Neuron (in vitro differentiated cells): ENCODE measurements at regions not wholly inside any gene's neighbourhood (a gene's known extent, or its start where the extent isn't known, plus 50 kb on each side); places are given as distances from the start of the nearest gene placed in this dataset.

Experiments
- H2AFZ ChIP-seq: one replicate; pipeline ENCODE4 v1.6.1; 2013; ENCODE audit warnings: low read depth, mild to moderate bottlenecking, inconsistent platforms, low read length, moderate library complexity
- H3K27me3 ChIP-seq: one replicate; pipeline ENCODE4 v1.6.1; 2013; ENCODE audit warnings: low read length; ENCODE audit not compliant: insufficient read depth
- H3K36me3 ChIP-seq: one replicate; pipeline ENCODE4 v1.6.1; 2013; ENCODE audit warnings: low read length; ENCODE audit not compliant: insufficient read depth
- H3K4me1 ChIP-seq: one replicate; pipeline ENCODE4 v1.6.1; 2013; ENCODE audit warnings: low read length; ENCODE audit not compliant: insufficient read depth
- H3K4me3 ChIP-seq: 2 replicates; pipeline ENCODE4 v1.5.1; 2013; ENCODE audit warnings: mild to moderate bottlenecking, low read length, moderate library complexity
- H3K9me3 ChIP-seq: one replicate; pipeline ENCODE4 v1.6.1; 2013; ENCODE audit warnings: low read length

GRCh38 chr10:2920168-2920567 is 147.2 kb upstream of the PFKP start:
- Histone ChIP-seq H3K36me3 (no peaks in the 10 kb centered on the region), H3K4me3 (no peak overlapping the region), H3K4me1 (no peaks in the 10 kb centered on the region), H2AFZ (no peak overlapping the region), H3K27me3 (no peaks in the 10 kb centered on the region), H3K9me3 (no peaks in the 10 kb centered on the region)

- Histone ChIP-seq H3K27me3 (no peaks in the 10 kb centered on the region), H3K9me3 (no peaks in the 10 kb centered on the region), H3K36me3 (no peaks in the 10 kb centered on the region), H3K4me1 (no peaks in the 10 kb centered on the region), H3K4me3 (no peak overlapping the region), H2AFZ (no peak overlapping the region)
Measured at GRCh38 chr10:2919016-2919415, 148.3 kb upstream of the PFKP start.

- no peaks in the 10 kb centered on the region for H3K36me3 ChIP-seq
Measured at GRCh38 chr10:2918489-2918888, 148.9 kb upstream of the PFKP start.

GRCh38 chr10:2917926-2918325 is 149.4 kb upstream of the PFKP start:
- Histone ChIP-seq H2AFZ (no peak overlapping the region), H3K4me1 (no peaks in the 10 kb centered on the region), H3K9me3 (no peaks in the 10 kb centered on the region), H3K36me3 (no peaks in the 10 kb centered on the region), H3K27me3 (no peaks in the 10 kb centered on the region), H3K4me3 (no peak overlapping the region)

More at GRCh38 chr10:2918489-2918888, 148.9 kb upstream of the PFKP start:
- no peak overlapping the region for H3K4me3 ChIP-seq
- H3K9me3 ChIP-seq, result no peaks in the 10 kb centered on the region
- H3K27me3 ChIP-seq, result no peaks in the 10 kb centered on the region
- no peak overlapping the region for H2AFZ ChIP-seq
- no peaks in the 10 kb centered on the region for H3K4me1 ChIP-seq

GRCh38 chr10:2915412-2915811 is 151.9 kb upstream of the PFKP start:
- no peak overlapping the region for H3K4me3 ChIP-seq
- no peaks in the 10 kb centered on the region for H3K36me3 ChIP-seq
- no peaks in the 10 kb centered on the region for H3K4me1 ChIP-seq
- no peaks in the 10 kb centered on the region for H3K9me3 ChIP-seq
- H2AFZ ChIP-seq, result no peak overlapping the region
- H3K27me3 ChIP-seq, result peaks cover under 1% of the 10 kb centered on the region

GRCh38 chr10:2914741-2915140 is 152.6 kb upstream of the PFKP start:
- Histone ChIP-seq H3K9me3 (no peaks in the 10 kb centered on the region), H3K27me3 (peaks cover 3% of the 10 kb centered on the region), H2AFZ (no peak overlapping the region), H3K36me3 (no peaks in the 10 kb centered on the region), H3K4me1 (no peaks in the 10 kb centered on the region), H3K4me3 (no peak overlapping the region)

GRCh38 chr10:2913474-2913873 is 153.9 kb upstream of the PFKP start:
- no peaks in the 10 kb centered on the region for H3K9me3 ChIP-seq
- no peak overlapping the region for H2AFZ ChIP-seq
- H3K4me1 ChIP-seq, result no peaks in the 10 kb centered on the region
- H3K36me3 ChIP-seq, result no peaks in the 10 kb centered on the region
- H3K27me3 ChIP-seq, result peaks cover 3% of the 10 kb centered on the region
- no peak overlapping the region for H3K4me3 ChIP-seq

- Histone ChIP-seq H3K4me1 (no peaks in the 10 kb centered on the region), H3K36me3 (no peaks in the 10 kb centered on the region), H3K27me3 (peaks cover 3% of the 10 kb centered on the region), H3K9me3 (no peaks in the 10 kb centered on the region), H3K4me3 (no peak overlapping the region), H2AFZ (no peak overlapping the region)
Measured at GRCh38 chr10:2910656-2911055, 156.7 kb upstream of the PFKP start.

GRCh38 chr10:2909921-2910320 is 157.4 kb upstream of the PFKP start:
- no peaks in the 10 kb centered on the region for H3K36me3 ChIP-seq
- no peaks in the 10 kb centered on the region for H3K4me1 ChIP-seq
- H3K4me3 ChIP-seq, result no peak overlapping the region
- peaks cover 3% of the 10 kb centered on the region for H3K27me3 ChIP-seq
- no peaks in the 10 kb centered on the region for H3K9me3 ChIP-seq
- no peak overlapping the region for H2AFZ ChIP-seq

GRCh38 chr10:2908851-2909630 is 158.3 kb upstream of the PFKP start:
- H3K9me3 ChIP-seq, result no peaks in the 10 kb centered on the region
- H3K36me3 ChIP-seq, result no peaks in the 10 kb centered on the region
- H3K27me3 ChIP-seq, result peaks cover 3% of the 10 kb centered on the region
- no peak overlapping the region for H3K4me3 ChIP-seq
- no peaks in the 10 kb centered on the region for H3K4me1 ChIP-seq
- H2AFZ ChIP-seq, result no peak overlapping the region

- H3K4me3 ChIP-seq, result no peak overlapping the region
Measured at GRCh38 chr10:2906974-2907373, 160.4 kb upstream of the PFKP start.

GRCh38 chr10:2905851-2906250 is 161.5 kb upstream of the PFKP start:
- Histone ChIP-seq H3K27me3 (peaks cover 3% of the 10 kb centered on the region), H3K9me3 (no peaks in the 10 kb centered on the region), H3K4me3 (no peak overlapping the region), H2AFZ (no peak overlapping the region), H3K4me1 (no peaks in the 10 kb centered on the region), H3K36me3 (no peaks in the 10 kb centered on the region)

More at GRCh38 chr10:2906974-2907373, 160.4 kb upstream of the PFKP start:
- Histone ChIP-seq H3K36me3 (no peaks in the 10 kb centered on the region), H2AFZ (no peak overlapping the region), H3K9me3 (no peaks in the 10 kb centered on the region), H3K4me1 (no peaks in the 10 kb centered on the region), H3K27me3 (peaks cover 3% of the 10 kb centered on the region)

- Histone ChIP-seq H3K4me1 (no peaks in the 10 kb centered on the region), H3K36me3 (no peaks in the 10 kb centered on the region), H3K4me3 (no peak overlapping the region)
Measured at GRCh38 chr10:2900530-2900929, 166.8 kb upstream of the PFKP start.

More at GRCh38 chr10:2900530-2900929, 166.8 kb upstream of the PFKP start:
- Histone ChIP-seq H3K27me3 (no peaks in the 10 kb centered on the region), H2AFZ (no peak overlapping the region), H3K9me3 (no peaks in the 10 kb centered on the region)
